ENCODE measurements at regions not wholly inside any gene's neighbourhood (a gene's known extent, or its start where the extent isn't known, plus 50 kb on each side); places are given as distances from the start of the nearest gene placed in this dataset.
"Not testable (repeated sequence)": the region's sequence is repeated elsewhere in the genome, so short reads cannot be mapped to it uniquely, and the experiment has no call there.

GRCh38 chr4:170775851-170776250, 686.1 kb upstream of the AADAT start:
- no peak for DNase-seq

- DNase-seq, result no peak
These were observed 684.0 kb upstream of the AADAT start for GRCh38 chr4:170773709-170774273.

GRCh38 chr4:170772429-170772828, 682.7 kb upstream of the AADAT start:
- no peak for DNase-seq

- DNase-seq, result no peak
These were observed 680.9 kb upstream of the AADAT start for GRCh38 chr4:170770664-170771063.

- no peak for DNase-seq
These were observed 680.1 kb upstream of the AADAT start for GRCh38 chr4:170769862-170770261.

- no peak for DNase-seq
These were observed 669.2 kb upstream of the AADAT start for GRCh38 chr4:170758988-170759387.

GRCh38 chr4:170750519-170750918, 660.8 kb upstream of the AADAT start:
- DNase-seq, result no peak

GRCh38 chr4:170748975-170749374, 659.2 kb upstream of the AADAT start:
- no peak for DNase-seq

- DNase-seq, result no peak
These were observed 653.9 kb upstream of the AADAT start for GRCh38 chr4:170743633-170744032.

- no peak for DNase-seq
These were observed 652.1 kb upstream of the AADAT start for GRCh38 chr4:170741856-170742255.

GRCh38 chr4:170736710-170737109, 647.0 kb upstream of the AADAT start:
- no peak for DNase-seq

- no peak for DNase-seq
These were observed 640.1 kb upstream of the AADAT start for GRCh38 chr4:170729897-170730296.

GRCh38 chr4:170729236-170729635, 639.5 kb upstream of the AADAT start:
- no peak for DNase-seq

GRCh38 chr4:170724191-170724590, 634.4 kb upstream of the AADAT start:
- no peak for DNase-seq

GRCh38 chr4:170723171-170723570, 633.4 kb upstream of the AADAT start:
- DNase-seq, result no peak

GRCh38 chr4:170721812-170722373, 632.1 kb upstream of the AADAT start:
- DNase-seq, result no peak

- DNase-seq, result no peak
These were observed 627.1 kb upstream of the AADAT start for GRCh38 chr4:170716868-170717267.

- no peak for DNase-seq
These were observed 616.2 kb upstream of the AADAT start for GRCh38 chr4:170705907-170706306.

- DNase-seq, result no peak
These were observed 610.3 kb upstream of the AADAT start for GRCh38 chr4:170700064-170700463.

GRCh38 chr4:170698334-170698733, 608.6 kb upstream of the AADAT start:
- no peak for DNase-seq

- no peak for DNase-seq
These were observed 608.1 kb upstream of the AADAT start for GRCh38 chr4:170697845-170698244.

GRCh38 chr4:170697045-170697444, 607.3 kb upstream of the AADAT start:
- DNase-seq, result no peak

- DNase-seq, result no peak
These were observed 601.4 kb upstream of the AADAT start for GRCh38 chr4:170691168-170691567.

GRCh38 chr4:170687751-170688150, 598.0 kb upstream of the AADAT start:
- no peak for DNase-seq

- DNase-seq, result not testable (repeated sequence)
These were observed 595.9 kb upstream of the AADAT start for GRCh38 chr4:170685701-170686100.

Data from stimulated activated CD4-positive, alpha-beta T cell treated with anti-CD3 and anti-CD28 coated beads, Interleukin-2, amount 100 ng/mL, for 48 hours (primary cell).